ENCODE measurements at regions not wholly inside any gene's neighbourhood (a gene's known extent, or its start where the extent isn't known, plus 50 kb on each side); places are given as distances from the start of the nearest gene placed in this dataset.

GRCh38 chrX:149222040-149222439, 283.1 kb downstream of the IDS start:
- no peak overlapping the region for H3K4me3 ChIP-seq (ENCODE audit: low read length)
- no peak for TF ChIP-seq CTCF (conservative IDR thresholded peaks at IDR 0.05; ENCODE audit: low read depth, low read length)
- DNase-seq (ENCODE audit: low read depth) = no peak

GRCh38 chrX:149221230-149221629, 283.9 kb downstream of the IDS start:
- no peak for DNase-seq (ENCODE audit: low read depth)
- no peak for TF ChIP-seq CTCF (conservative IDR thresholded peaks at IDR 0.05; ENCODE audit: low read depth, low read length)
- no peak overlapping the region for H3K4me3 ChIP-seq (ENCODE audit: low read length)

GRCh38 chrX:149213264-149213663, 291.8 kb downstream of the IDS start:
- TF ChIP-seq CTCF (conservative IDR thresholded peaks at IDR 0.05; ENCODE audit: low read depth, low read length) = no peak
- H3K4me3 ChIP-seq (ENCODE audit: low read length) = no peak overlapping the region
- no peak for DNase-seq (ENCODE audit: low read depth)

GRCh38 chrX:149208307-149208706, 296.8 kb downstream of the IDS start:
- no peak for TF ChIP-seq CTCF (conservative IDR thresholded peaks at IDR 0.05; ENCODE audit: low read depth, low read length)
- DNase-seq (ENCODE audit: low read depth) = no peak

GRCh38 chrX:149207518-149207917, 297.6 kb downstream of the IDS start:
- DNase-seq (ENCODE audit: low read depth) = no peak
- H3K4me3 ChIP-seq (ENCODE audit: low read length) = no peak overlapping the region
- TF ChIP-seq CTCF (conservative IDR thresholded peaks at IDR 0.05; ENCODE audit: low read depth, low read length) = no peak

More at GRCh38 chrX:149208307-149208706, 296.8 kb downstream of the IDS start:
- no peak overlapping the region for H3K4me3 ChIP-seq (ENCODE audit: low read length)

- DNase-seq (ENCODE audit: low read depth) = no peak
- no peak overlapping the region for H3K4me3 ChIP-seq (ENCODE audit: low read length)
- TF ChIP-seq CTCF (conservative IDR thresholded peaks at IDR 0.05; ENCODE audit: low read depth, low read length) = no peak
Observed at GRCh38 chrX:149205937-149206336, 299.2 kb downstream of the IDS start.

GRCh38 chrX:149205081-149205480, 300.0 kb downstream of the IDS start:
- no peak for TF ChIP-seq CTCF (conservative IDR thresholded peaks at IDR 0.05; ENCODE audit: low read depth, low read length)
- H3K4me3 ChIP-seq (ENCODE audit: low read length) = no peak overlapping the region
- no peak for DNase-seq (ENCODE audit: low read depth)
